Neuronal stem cell (in vitro differentiated cells): ENCODE measurements at regions not wholly inside any gene's neighbourhood (a gene's known extent, or its start where the extent isn't known, plus 50 kb on each side); places are given as distances from the start of the nearest gene placed in this dataset.
"Not testable (repeated sequence)": the region's sequence is repeated elsewhere in the genome, so short reads cannot be mapped to it uniquely, and the experiment has no call there.

Experiments used
- DNase-seq: peaks from one replicate; pipeline ENCODE4 v3.0.0-alpha.2; 2013; ENCODE audit warnings: low spot score
- H2AFZ ChIP-seq: one replicate; pipeline ENCODE4 v1.6.1; 2013; ENCODE audit warnings: mild to moderate bottlenecking, low read length, inconsistent platforms
- H2AK5ac ChIP-seq: 2 replicates; pipeline ENCODE4 v1.6.1; 2013; ENCODE audit warnings: low read depth, mild to moderate bottlenecking, inconsistent platforms, low read length, moderate library complexity, mixed read lengths
- H2BK120ac ChIP-seq: 2 replicates; pipeline ENCODE4 v1.6.1; 2013; ENCODE audit warnings: low read depth, mild to moderate bottlenecking, inconsistent platforms, low read length, moderate library complexity, mixed read lengths
- H2BK12ac ChIP-seq: one replicate; pipeline ENCODE4 v1.6.1; 2013; ENCODE audit warnings: low read length, inconsistent platforms
- H2BK15ac ChIP-seq: 2 replicates; pipeline ENCODE4 v1.6.1; 2013; ENCODE audit warnings: mild to moderate bottlenecking, low read length, inconsistent platforms, mixed read lengths
- H2BK5ac ChIP-seq: one replicate; pipeline ENCODE4 v1.6.1; 2013; ENCODE audit warnings: inconsistent platforms, mild to moderate bottlenecking, low read length, moderate library complexity
- H3K14ac ChIP-seq: one replicate; pipeline ENCODE4 v1.6.1; 2013; ENCODE audit warnings: low read length, inconsistent platforms
- H3K18ac ChIP-seq: 2 replicates; pipeline ENCODE4 v1.6.1; 2013; ENCODE audit warnings: low read length, inconsistent platforms
- H3K23ac ChIP-seq: 2 replicates; pipeline ENCODE4 v1.6.1; 2013; ENCODE audit warnings: low read depth, mild to moderate bottlenecking, mixed read lengths, low read length, inconsistent platforms; ENCODE audit not compliant: poor library complexity
- H3K27ac ChIP-seq: replicated peaks from 3 replicates; pipeline ENCODE4 v1.5.1; 2013; ENCODE audit warnings: low read length, inconsistent platforms
- H3K27me3 ChIP-seq, 3 experiments: 2 replicates each; pipeline ENCODE4 v1.6.1; 2013; ENCODE audit warnings: low read length in 3 of 3, mild to moderate bottlenecking in 2 of 3, inconsistent platforms in 1 of 3, low read depth in 1 of 3, mixed read lengths in 1 of 3, moderate library complexity in 1 of 3; ENCODE audit not compliant: control insufficient read depth in 3 of 3, insufficient read depth in 3 of 3
- H3K36me3 ChIP-seq, 2 donors: replicated peaks in 1 of 2; 2 replicates each; pipeline ENCODE4 v1.6.1; 2013; ENCODE audit warnings: low read length in 2 of 2; ENCODE audit not compliant: control insufficient read depth in 2 of 2, insufficient read depth in 2 of 2
- H3K4ac ChIP-seq: 2 replicates; pipeline ENCODE4 v1.6.1; 2013; ENCODE audit warnings: inconsistent platforms, mild to moderate bottlenecking, low read length, moderate library complexity
- H3K4me1 ChIP-seq, 2 donors: 1 replicate in 1 of 2; 2 replicates in 1 of 2; pipeline ENCODE4 v1.6.1; 2013; ENCODE audit warnings: low read length in 2 of 2, low read depth in 1 of 2; ENCODE audit not compliant: control insufficient read depth in 2 of 2, insufficient read depth in 1 of 2
- H3K4me2 ChIP-seq: one replicate; pipeline ENCODE4 v1.6.1; 2013; ENCODE audit warnings: mild to moderate bottlenecking, low read length, inconsistent platforms; ENCODE audit not compliant: insufficient read depth, poor library complexity, severe bottlenecking
- H3K4me3 ChIP-seq, 2 donors: 2 replicates each; pipeline ENCODE4 v1.5.1; 2013; ENCODE audit warnings: low read length in 2 of 2, mild to moderate bottlenecking in 2 of 2, inconsistent platforms in 1 of 2, moderate library complexity in 1 of 2
- H3K79me1 ChIP-seq: one replicate; pipeline ENCODE4 v1.6.1; 2013; ENCODE audit warnings: low read depth, mild to moderate bottlenecking, inconsistent platforms, low read length, moderate library complexity
- H3K9ac ChIP-seq: one replicate; pipeline ENCODE4 v1.6.1; 2013; ENCODE audit warnings: mild to moderate bottlenecking, low read depth, low read length, inconsistent platforms; ENCODE audit not compliant: poor library complexity
- H3K9me3 ChIP-seq, 2 donors: replicated peaks in 1 of 2; 2 replicates each; pipeline versions ENCODE3 to v1.6.1; 2013; ENCODE audit warnings: low read length in 2 of 2, mild to moderate bottlenecking in 2 of 2, inconsistent platforms in 1 of 2, low read depth in 1 of 2, mixed read lengths in 1 of 2, moderate library complexity in 1 of 2; ENCODE audit not compliant: control insufficient read depth in 2 of 2, insufficient read depth in 1 of 2
- H4K8ac ChIP-seq: one replicate; pipeline ENCODE4 v1.6.1; 2013; ENCODE audit warnings: low read depth, mild to moderate bottlenecking, inconsistent platforms, low read length, moderate library complexity
- H4K91ac ChIP-seq: one replicate; pipeline ENCODE4 v1.6.1; 2013; ENCODE audit warnings: low read length, low read depth, mild to moderate bottlenecking, inconsistent platforms; ENCODE audit not compliant: poor library complexity
- WGBS, 2 donors: extraction: QIAGEN DNeasy Blood & Tissue Kit; methylation state at CpG; one replicate each; pipeline ENCODE4 v1.1.7; 2013; ENCODE audit warnings: missing lambda C conversion rate in 2 of 2, mixed read lengths in 1 of 2; ENCODE audit not compliant: insufficient read length in 2 of 2, insufficient replicate concordance in 1 of 2; ENCODE audit errors: extremely low coverage in 2 of 2; 5-methylcytosine and 5-hydroxymethylcytosine counted together

- no peak overlapping the region for H4K91ac ChIP-seq
- no peak overlapping the region for H3K27ac ChIP-seq
- no peak overlapping the region for H3K4me3 ChIP-seq
- H3K79me1 ChIP-seq = no peaks in the 10 kb centered on the region
- H2AK5ac ChIP-seq = no peak overlapping the region
- no peak overlapping the region for H3K9ac ChIP-seq
- H3K14ac ChIP-seq = no peak overlapping the region
- H2BK15ac ChIP-seq = no peak overlapping the region
- H2BK5ac ChIP-seq = no peak overlapping the region
- no peak for DNase-seq
- H4K8ac ChIP-seq = no peak overlapping the region
- no peaks in the 10 kb centered on the region for H3K4me1 ChIP-seq
- no peak overlapping the region for H3K18ac ChIP-seq
- H3K27me3 ChIP-seq = no peaks in the 10 kb centered on the region
- H3K4ac ChIP-seq = no peak overlapping the region
- H2AFZ ChIP-seq = no peak overlapping the region
- H3K36me3 ChIP-seq = no peaks in the 10 kb centered on the region
- no peak overlapping the region for H2BK120ac ChIP-seq
- no peak overlapping the region for H3K23ac ChIP-seq
- H3K4me2 ChIP-seq = no peak overlapping the region
- H3K9me3 ChIP-seq = no peaks in the 10 kb centered on the region
- H2BK12ac ChIP-seq = no peak overlapping the region
These were observed 708.5 kb upstream of the INTU start for GRCh38 chr4:126924237-126924636.

- H3K9ac ChIP-seq, H3K4me1 ChIP-seq, H3K18ac ChIP-seq, H2AK5ac ChIP-seq, H2BK15ac ChIP-seq, H2AFZ ChIP-seq, H3K23ac ChIP-seq, H3K27ac ChIP-seq, DNase-seq, H2BK12ac ChIP-seq, H3K79me1 ChIP-seq, H3K4ac ChIP-seq, H3K36me3 ChIP-seq, H3K9me3 ChIP-seq, H3K4me2 ChIP-seq, H3K4me3 ChIP-seq, H4K91ac ChIP-seq, H2BK120ac ChIP-seq, H3K27me3 ChIP-seq, H3K14ac ChIP-seq, H2BK5ac ChIP-seq, H4K8ac ChIP-seq: not testable (repeated sequence)
- no CpG with 5 or more reads among the region's 4 CpGs for WGBS, 2 donors
These were observed 702.7 kb upstream of the INTU start for GRCh38 chr4:126930059-126930458.

- Histone ChIP-seq H2AK5ac (no peak overlapping the region), H3K27me3 (no peaks in the 10 kb centered on the region), H4K91ac (no peak overlapping the region), H3K4ac (no peak overlapping the region), H4K8ac (no peak overlapping the region), H3K23ac (no peak overlapping the region), H3K9me3 (no peaks in the 10 kb centered on the region), H3K14ac (no peak overlapping the region), H2BK15ac (no peak overlapping the region), H2BK5ac (no peak overlapping the region), H2BK12ac (no peak overlapping the region), H3K4me1 (no peaks in the 10 kb centered on the region), H3K36me3 (no peaks in the 10 kb centered on the region), H3K9ac (no peak overlapping the region), H3K4me3 (no peak overlapping the region), H3K18ac (no peak overlapping the region), H2AFZ (no peak overlapping the region), H2BK120ac (no peak overlapping the region), H3K79me1 (no peaks in the 10 kb centered on the region), H3K4me2 (no peak overlapping the region), H3K27ac (no peak overlapping the region)
- no peak for DNase-seq
- WGBS, 2 donors = no CpG with 5 or more reads among the region's 4 CpGs
These were observed 697.0 kb upstream of the INTU start for GRCh38 chr4:126935801-126936200.

- Histone ChIP-seq H3K27me3 (no peaks in the 10 kb centered on the region), H3K4ac (no peak overlapping the region), H4K91ac (no peak overlapping the region), H2BK12ac (no peak overlapping the region), H2AFZ (no peak overlapping the region), H3K23ac (no peak overlapping the region), H3K9ac (no peak overlapping the region), H3K9me3 (no peaks in the 10 kb centered on the region), H2BK5ac (no peak overlapping the region), H4K8ac (no peak overlapping the region), H2BK15ac (no peak overlapping the region), H3K14ac (no peak overlapping the region), H3K18ac (no peak overlapping the region), H3K36me3 (no peaks in the 10 kb centered on the region), H3K4me2 (no peak overlapping the region), H3K79me1 (no peaks in the 10 kb centered on the region), H2BK120ac (no peak overlapping the region), H2AK5ac (no peak overlapping the region), H3K27ac (no peak overlapping the region), H3K4me1 (no peaks in the 10 kb centered on the region), H3K4me3 (no peak overlapping the region)
- DNase-seq = no peak
These were observed 695.4 kb upstream of the INTU start for GRCh38 chr4:126937342-126937741.
